GM13976 (cell line): ENCODE measurements at regions not wholly inside any gene's neighbourhood (a gene's known extent, or its start where the extent isn't known, plus 50 kb on each side); places are given as distances from the start of the nearest gene placed in this dataset.

Experiments
- DNase-seq: peaks from one replicate; pipeline ENCODE4 v3.0.0; 2012; ENCODE audit warnings: low spot score
- in situ Hi-C: fragments of 300-500 bp; cut with MboI; formaldehyde crosslinking; loops from one replicate; pipeline ENCODE4 v1.12.0; 2022; ENCODE audit warnings: low sequenced_read_pairs, mixed read lengths, inconsistent platforms; ENCODE audit not compliant: unreplicated experiment
- TF ChIP-seq, protein P1 (sequence below): IDR thresholded peaks from 2 replicates; pipeline ENCODE4 v1.5.1; 2012; ENCODE audit warnings: borderline replicate concordance, mild to moderate bottlenecking; ENCODE audit not compliant: insufficient read depth; ENCODE audit errors: extremely low read depth, missing control alignments, control extremely low read depth

DNA sequence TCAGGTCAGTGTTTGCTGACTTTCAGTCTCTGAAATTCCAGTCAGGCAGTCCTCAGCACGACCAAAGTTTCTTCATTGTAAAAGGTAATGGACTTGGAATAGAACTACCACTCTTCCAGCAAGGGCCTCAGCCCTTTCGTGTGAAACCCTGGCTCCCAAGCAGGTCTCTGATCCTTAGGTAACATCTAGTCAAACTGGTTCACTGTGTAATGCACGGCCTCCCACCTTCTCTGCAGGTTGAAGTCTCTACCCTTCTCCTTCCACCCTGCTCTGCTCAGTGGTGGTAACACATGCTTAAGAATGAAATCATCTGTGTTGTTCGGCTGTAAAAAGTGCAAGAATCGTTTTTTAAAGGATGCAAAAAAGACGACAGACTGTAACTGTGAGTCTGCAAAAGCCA lies 287.2 kb upstream of the POU3F2 start:
- in situ Hi-C loops: no loop called here
- no peak for DNase-seq
- TF ChIP-seq, protein P1, sequence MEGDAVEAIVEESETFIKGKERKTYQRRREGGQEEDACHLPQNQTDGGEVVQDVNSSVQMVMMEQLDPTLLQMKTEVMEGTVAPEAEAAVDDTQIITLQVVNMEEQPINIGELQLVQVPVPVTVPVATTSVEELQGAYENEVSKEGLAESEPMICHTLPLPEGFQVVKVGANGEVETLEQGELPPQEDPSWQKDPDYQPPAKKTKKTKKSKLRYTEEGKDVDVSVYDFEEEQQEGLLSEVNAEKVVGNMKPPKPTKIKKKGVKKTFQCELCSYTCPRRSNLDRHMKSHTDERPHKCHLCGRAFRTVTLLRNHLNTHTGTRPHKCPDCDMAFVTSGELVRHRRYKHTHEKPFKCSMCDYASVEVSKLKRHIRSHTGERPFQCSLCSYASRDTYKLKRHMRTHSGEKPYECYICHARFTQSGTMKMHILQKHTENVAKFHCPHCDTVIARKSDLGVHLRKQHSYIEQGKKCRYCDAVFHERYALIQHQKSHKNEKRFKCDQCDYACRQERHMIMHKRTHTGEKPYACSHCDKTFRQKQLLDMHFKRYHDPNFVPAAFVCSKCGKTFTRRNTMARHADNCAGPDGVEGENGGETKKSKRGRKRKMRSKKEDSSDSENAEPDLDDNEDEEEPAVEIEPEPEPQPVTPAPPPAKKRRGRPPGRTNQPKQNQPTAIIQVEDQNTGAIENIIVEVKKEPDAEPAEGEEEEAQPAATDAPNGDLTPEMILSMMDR: no peak

DNA sequence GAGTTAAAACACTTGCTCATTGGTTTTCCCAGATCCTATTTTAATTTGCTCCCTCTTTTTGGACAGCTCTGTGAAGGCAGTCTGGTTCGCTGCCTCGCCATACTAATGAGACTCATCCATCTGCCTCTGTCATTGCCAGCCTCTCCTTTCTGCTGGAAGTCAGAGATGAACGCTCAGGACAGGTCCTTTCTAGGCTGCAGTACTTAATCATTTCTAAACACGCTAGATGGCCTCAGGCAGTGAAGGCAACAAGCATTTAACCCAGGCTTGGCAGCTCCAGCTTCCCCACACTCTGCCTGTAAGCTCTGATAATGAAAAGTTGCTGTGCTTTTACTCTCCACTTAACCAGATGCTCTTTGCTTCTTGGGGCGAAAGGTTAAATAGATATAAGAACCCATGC lies 286.7 kb upstream of the POU3F2 start:
- in situ Hi-C loops: no loop called here
- DNase-seq: no peak
- TF ChIP-seq, protein P1: no peak

DNA sequence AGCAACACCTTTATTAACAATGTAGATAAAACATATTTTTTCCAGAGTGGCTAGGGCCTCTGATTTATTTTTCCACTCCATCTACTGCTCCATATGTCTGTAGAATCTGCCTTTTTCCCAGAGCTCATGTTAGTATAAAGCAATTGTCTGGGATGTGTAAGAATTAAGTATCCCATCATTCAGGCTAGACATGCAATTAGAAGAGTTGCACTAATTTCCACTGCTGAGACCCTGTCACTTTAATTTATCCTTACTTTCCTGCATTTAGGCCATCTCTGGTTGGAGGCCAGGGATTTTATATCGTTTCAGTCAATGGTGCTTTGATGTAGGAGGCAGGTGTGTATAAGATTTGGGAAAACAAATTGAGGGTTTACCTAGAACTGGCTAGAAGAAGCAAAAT lies 286.1 kb upstream of the POU3F2 start:
- in situ Hi-C loops: no loop called here

DNA sequence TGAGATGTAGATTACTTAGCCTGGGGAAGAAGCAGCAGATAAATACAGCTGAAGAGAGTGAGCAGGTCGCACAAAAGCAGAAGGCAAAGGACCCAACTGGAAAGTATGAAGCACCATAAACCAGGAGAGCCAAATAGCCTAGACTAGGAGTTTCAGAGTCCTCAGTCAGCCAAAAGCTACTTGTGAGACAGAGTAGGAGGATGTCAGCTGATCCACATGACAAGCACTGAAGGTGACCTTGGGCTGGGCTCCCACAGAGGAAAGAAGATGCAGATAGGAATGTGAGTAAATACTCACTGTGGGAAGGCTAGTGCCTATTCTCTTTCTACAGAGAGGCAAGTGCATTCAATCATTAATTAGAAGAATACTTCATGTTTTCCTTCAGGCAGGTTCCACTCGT lies 274.0 kb upstream of the POU3F2 start:
- TF ChIP-seq, protein P1: no peak
- in situ Hi-C loops: no loop called here
- no peak for DNase-seq

More for the DNA sequence above, 286.1 kb upstream of the POU3F2 start:
- TF ChIP-seq, protein P1: no peak
- no peak for DNase-seq

DNA sequence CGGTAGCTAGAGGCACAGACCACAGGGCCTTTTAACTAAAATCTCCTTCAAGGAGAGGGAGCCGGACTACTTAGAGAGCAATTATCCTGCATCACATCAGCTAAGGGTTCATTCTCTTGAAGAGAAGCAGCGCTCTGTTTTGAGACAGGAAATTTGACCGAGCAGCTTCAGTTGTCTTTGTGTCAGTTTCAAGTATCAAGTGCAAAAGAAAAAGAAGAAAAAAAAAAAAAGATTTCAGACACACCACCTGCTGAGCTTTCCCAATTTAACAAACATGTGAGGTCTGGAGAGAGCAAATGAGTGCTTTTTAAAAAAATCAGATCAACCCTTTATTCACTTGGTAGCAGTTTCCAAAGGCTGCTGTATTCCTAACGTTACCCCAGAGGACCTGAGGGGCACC lies 273.5 kb upstream of the POU3F2 start:
- TF ChIP-seq, protein P1: no peak
- in situ Hi-C loops: no loop called here
- no peak for DNase-seq

DNA sequence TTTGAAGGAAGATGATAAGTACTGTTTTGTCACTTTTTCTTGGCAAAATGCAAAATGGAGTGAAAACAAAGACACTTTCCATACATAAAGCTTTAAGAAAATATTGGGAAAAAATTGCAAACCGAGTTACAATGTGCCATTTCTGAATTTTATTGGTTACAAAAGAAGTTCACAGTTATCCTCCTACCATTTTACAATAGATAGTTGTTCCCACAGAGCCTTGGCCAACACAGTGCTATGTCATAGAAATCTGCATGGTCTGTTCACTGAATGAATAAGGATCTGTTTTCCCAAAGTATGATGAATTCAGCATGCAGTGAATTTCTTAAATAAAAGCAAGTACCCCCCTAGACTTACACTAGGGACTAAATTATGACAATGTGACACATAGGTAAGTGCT lies 268.2 kb upstream of the POU3F2 start:
- in situ Hi-C loops: no loop called here
- TF ChIP-seq, protein P1: no peak
- no peak for DNase-seq

DNA sequence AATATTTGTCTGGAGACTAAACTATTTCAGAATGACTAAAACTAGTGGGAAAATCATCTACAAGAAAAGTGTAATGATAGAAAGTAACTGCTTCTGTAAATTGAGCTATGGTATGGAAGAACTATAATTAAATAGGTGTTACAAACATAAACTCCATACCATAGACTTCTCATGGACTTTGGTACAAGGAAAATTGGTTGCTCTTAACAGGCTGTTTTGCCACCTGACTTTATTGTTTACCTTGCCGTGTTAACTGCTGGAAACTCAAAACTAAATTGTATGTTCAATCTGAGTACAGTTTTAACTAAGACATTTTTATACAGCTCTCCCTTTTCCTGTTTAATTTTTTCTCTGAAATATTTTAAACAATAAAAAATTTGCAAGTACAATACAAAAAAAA lies 261.8 kb upstream of the POU3F2 start:
- TF ChIP-seq, protein P1: no peak
- in situ Hi-C loops: no loop called here
- no peak for DNase-seq
